HG02943 (cell line): ENCODE measurements at regions not wholly inside any gene's neighbourhood (a gene's known extent, or its start where the extent isn't known, plus 50 kb on each side); places are given as distances from the start of the nearest gene placed in this dataset.
"Not testable (repeated sequence)": the region's sequence is repeated elsewhere in the genome, so short reads cannot be mapped to it uniquely, and the experiment has no call there.

ENCODE experiments used
- ATAC-seq: cut with Tn5 transposase; IDR thresholded peaks from one replicate; pipeline ENCODE4 v1.9.1; 2021; ENCODE audit warnings: mild to moderate bottlenecking, low read depth, moderate library complexity; ENCODE audit not compliant: unreplicated experiment

- no peak for ATAC-seq
Observed at GRCh38 chr18:44548291-44549221, 132.1 kb upstream of the SETBP1 start.

DNA sequence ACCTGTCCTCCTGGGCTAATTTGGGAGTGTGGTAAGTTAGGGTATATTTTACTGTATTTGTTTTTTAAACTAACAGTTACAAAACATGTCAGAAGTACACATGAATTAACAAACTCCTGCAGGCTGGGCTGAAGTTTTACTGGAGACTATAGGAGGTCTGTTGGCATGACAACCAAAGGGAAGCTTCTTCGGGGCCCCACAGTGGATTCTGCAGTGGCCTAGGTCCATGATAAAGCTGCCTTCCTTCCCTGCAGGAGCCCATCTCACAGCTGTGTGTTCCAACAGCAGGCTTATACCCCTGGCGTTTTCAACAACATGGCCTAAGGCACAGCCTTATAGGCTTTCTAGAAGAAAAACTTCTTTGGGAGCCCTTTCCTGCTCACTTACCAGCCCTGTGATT is 128.0 kb upstream of the SETBP1 start:
- ATAC-seq, result no peak

GRCh38 chr18:44556296-44556695 is 124.4 kb upstream of the SETBP1 start:
- no peak for ATAC-seq

- ATAC-seq, result no peak
Observed at GRCh38 chr18:44557616-44558151, 123.0 kb upstream of the SETBP1 start.

- ATAC-seq, result no peak
Observed at GRCh38 chr18:44558767-44559166, 121.9 kb upstream of the SETBP1 start.

- no peak for ATAC-seq
Observed at GRCh38 chr18:44562986-44563385, 117.7 kb upstream of the SETBP1 start.

GRCh38 chr18:44564922-44565321 is 115.8 kb upstream of the SETBP1 start:
- ATAC-seq, result no peak

GRCh38 chr18:44568342-44568741 is 112.3 kb upstream of the SETBP1 start:
- ATAC-seq, result no peak

DNA sequence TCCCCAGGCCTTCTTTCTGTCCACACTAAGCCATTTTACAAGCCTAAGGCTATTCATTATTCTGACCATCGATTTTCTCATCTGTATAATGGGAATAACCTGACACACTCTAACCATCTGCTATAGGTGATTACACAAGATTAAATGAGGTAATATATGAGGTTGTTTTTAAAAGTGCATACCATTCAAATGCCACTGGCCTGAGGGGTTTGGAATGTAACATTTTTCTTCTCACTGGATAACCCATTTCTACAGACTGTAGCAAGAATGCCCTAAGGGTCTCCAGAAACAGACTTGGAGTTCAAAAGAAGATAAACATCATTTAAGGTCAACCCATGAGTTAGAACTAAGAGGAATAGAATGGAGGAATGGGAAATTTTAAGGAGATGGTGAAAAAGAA is 111.7 kb upstream of the SETBP1 start:
- no peak for ATAC-seq

DNA sequence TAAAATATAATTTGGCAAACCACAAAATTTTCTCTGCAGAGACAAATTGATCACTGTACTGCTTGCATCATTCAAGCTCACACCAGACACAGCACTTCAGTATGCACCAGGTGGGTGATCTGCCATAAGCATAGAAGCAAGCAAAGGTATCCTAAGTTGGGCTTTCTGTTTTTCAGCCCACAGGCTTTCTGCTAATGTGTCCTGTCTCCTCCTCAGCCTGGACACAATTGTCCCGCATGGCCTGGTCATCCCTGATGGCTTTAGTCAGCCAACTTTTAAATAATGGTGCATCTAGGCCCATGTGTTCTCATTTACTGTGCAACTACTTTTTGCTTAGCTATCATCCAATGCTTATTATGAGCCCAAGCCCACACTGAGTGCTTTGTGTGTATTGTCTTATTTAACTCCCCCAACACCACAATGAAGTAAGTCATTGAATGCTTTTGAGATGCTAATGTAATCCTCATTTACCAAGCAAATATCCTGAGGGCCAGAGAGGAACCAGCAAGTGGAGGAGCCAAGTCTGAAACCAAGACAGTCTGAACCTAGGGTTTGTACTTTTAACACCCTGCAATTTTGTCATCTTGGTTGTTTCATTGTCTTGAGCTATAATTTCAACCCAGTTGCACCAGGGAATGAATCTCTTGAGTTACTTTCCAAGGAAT is 111.2 kb upstream of the SETBP1 start:
- ATAC-seq, result no peak

DNA sequence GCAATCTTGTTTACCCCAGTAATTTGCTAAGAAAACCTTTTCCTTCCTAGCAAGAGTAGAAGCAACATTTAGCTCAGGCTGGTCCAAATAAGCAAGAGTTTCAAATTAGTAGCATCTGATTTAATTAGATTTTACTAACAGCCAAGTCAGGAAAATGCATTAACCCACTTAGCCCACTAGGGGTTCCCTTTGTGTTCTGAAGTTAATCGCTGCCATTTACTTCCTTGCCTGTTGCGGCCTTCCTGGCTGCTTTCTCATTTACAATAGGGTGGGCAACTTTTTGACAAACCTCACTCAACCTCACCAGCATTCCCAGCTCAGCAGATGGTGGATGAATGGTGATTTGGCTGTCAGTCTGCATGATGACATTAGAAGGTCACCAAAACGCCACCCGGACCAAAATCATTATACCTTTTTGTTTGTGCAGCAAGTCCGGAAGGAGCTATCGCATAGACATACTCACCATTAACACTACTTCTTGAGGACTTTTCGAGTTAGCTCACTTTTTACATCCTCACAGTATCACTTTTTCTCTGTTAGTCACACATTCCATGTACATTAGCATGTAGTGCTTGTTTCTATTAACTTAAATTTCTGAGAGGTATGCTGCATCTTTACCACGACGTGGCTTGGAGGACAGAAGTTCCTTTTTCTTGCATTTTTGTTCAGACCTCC is 101.5 kb upstream of the SETBP1 start:
- ATAC-seq, result no peak

- ATAC-seq, result no peak
Observed at GRCh38 chr18:44579745-44580144, 100.9 kb upstream of the SETBP1 start.

- no peak for ATAC-seq
Observed at GRCh38 chr18:44580159-44580558, 100.5 kb upstream of the SETBP1 start.

GRCh38 chr18:44580782-44581181 is 99.9 kb upstream of the SETBP1 start:
- not testable (repeated sequence) for ATAC-seq

DNA sequence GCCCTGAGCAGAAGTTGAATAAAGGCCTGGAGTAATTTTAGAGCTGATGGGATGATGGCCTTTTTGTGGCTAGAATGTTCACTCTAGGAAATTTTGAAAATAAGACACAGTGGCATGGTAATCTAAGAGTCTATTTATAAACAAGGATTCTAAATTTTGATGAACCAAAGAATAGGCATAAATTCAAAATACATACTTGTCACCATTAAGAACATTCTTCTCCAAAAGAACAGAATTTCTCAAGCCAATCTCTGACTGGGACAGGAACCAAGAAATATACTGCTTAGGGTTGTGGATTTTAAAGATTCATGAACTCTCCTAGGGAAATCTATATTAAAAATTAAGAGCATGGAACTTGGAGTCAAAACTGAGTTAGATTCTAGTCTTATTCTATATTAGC is 98.2 kb upstream of the SETBP1 start:
- ATAC-seq, result no peak

DNA sequence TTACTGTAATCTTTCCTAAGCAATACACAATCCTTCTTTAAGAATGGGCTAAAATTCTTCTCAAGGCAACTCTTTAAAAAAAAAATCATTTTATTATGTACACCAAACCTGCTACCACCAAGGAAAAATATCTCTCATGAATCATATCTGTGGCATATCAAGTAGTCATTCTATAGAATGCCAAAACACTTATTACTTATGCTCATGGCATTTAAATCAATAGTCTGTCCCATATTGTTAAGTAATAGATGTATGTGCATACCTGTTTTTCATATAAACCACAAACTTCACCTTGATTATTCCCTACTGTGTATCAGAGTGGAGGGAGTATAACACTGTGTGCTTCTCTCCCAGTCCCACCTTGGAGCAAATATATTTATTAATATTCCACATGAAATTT is 95.8 kb upstream of the SETBP1 start:
- no peak for ATAC-seq

DNA sequence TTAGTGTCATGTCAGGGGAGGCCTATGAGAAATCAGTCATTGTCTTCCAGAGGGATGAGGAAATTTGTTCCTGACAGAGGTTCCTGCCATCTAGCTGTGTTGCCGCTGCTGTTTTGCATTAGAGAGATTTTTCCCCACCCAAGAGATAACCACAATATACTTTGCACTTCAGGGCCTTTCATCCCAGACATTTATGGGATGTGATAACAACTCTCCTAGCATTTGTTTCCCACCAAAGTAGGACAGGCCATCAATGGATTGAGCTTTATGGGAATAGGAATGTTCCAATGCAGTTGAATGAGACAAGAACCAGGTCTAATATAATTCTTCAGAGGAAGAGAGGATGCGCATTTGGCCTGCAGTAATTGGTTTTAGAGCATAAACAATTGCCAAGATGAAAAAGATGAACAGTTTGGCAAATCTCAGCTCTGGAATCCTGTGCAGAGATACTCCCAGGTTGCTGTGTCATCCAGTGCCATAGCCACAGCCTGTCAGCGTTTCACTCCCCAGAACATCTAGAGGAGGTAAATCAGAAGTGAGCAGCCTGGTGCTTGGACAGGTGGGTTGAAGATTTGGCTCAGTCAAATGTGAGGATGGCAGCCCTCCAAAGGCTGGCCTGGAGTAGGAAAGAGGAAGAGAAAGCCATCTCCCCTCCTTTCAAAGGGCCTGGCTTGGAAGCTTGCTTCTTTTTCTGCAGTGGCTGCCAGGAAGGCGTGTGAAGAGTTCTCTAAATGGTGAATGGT is 93.7 kb upstream of the SETBP1 start:
- no peak for ATAC-seq

DNA sequence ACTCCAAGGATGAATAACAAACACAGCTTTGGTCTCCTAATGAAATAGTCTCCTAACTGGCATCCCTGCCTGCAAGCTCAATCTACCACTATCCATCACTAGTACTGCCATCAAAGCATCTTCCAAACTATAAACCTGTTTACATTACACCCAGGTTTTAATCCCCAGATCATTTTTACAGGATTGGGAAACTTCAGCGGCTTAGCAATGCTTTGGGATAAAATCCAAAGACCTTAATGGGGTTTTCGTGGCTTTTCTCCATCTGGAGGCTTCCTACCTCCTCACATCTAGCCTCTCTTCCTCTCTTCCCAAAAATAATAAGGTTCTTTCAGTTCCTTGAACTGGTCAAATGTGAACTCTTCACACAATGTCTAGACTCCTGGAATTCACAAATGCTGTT is 92.2 kb upstream of the SETBP1 start:
- no peak for ATAC-seq

DNA sequence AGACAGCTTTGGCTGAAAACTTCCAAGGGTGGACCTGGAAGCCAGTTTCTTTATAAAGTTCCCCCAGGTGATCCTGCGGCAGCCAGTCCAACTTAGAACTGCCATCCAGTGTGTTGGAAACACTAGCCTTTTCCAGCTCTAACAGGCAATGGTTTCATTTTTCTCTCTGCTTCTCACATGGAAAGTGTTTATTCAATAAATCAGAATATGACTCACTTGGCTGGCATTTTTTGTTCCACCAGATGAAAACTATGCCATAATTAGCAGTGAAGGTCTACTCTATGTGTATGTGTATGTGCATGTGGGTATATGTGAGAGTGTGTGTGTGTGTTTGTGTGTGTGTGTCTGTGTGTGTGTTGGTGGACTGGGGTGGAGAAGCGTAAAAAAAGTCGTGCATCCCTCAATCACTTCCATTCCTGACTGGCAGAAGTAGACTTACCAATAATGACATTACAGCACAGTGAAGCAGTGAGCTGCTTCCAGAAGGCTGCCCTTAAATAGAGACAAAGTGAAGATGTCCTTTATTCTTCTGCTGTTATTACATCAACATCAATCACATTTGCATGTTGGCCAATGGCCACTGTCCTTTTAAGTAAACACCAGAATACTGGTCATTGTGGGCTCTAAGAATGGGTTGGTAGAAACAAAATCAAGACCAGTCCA is 90.9 kb upstream of the SETBP1 start:
- no peak for ATAC-seq
